Trophoblast cell (in vitro differentiated cells and primary cell): ENCODE measurements at regions not wholly inside any gene's neighbourhood (a gene's known extent, or its start where the extent isn't known, plus 50 kb on each side); places are given as distances from the start of the nearest gene placed in this dataset.
A peak's percentile ranks its signal among the peaks of the same experiment; 100 is the strongest.

Source experiments
- DNase-seq, 2 donors: peaks; one replicate each; pipeline ENCODE4 v3.0.0-alpha.2; 2016
- H2AFZ ChIP-seq: 2 replicates; pipeline ENCODE4 v1.6.1; 2013; ENCODE audit warnings: low read length, moderate library complexity, mild to moderate bottlenecking; ENCODE audit not compliant: insufficient read depth, poor library complexity
- H2AK5ac ChIP-seq: 2 replicates; pipeline ENCODE4 v1.6.1; 2013; ENCODE audit warnings: mild to moderate bottlenecking, low read length
- H2BK120ac ChIP-seq: 2 replicates; pipeline ENCODE4 v1.6.1; 2013; ENCODE audit warnings: low read length, mild to moderate bottlenecking, moderate library complexity; ENCODE audit not compliant: insufficient read depth, poor library complexity
- H2BK12ac ChIP-seq: 2 replicates; pipeline ENCODE4 v1.6.1; 2013; ENCODE audit warnings: mild to moderate bottlenecking, low read length, moderate library complexity
- H2BK5ac ChIP-seq: 2 replicates; pipeline ENCODE4 v1.6.1; 2013; ENCODE audit warnings: low read length, low read depth, moderate library complexity, mild to moderate bottlenecking; ENCODE audit not compliant: poor library complexity
- H3K14ac ChIP-seq: 2 replicates; pipeline ENCODE4 v1.6.1; 2013; ENCODE audit warnings: mild to moderate bottlenecking, low read length
- H3K18ac ChIP-seq: 2 replicates; pipeline ENCODE4 v1.6.1; 2013; ENCODE audit warnings: mild to moderate bottlenecking, low read length
- H3K23ac ChIP-seq: 2 replicates; pipeline ENCODE4 v1.6.1; 2013; ENCODE audit warnings: low read length
- H3K27ac ChIP-seq: 2 replicates; pipeline ENCODE4 v1.5.1; 2013; ENCODE audit warnings: low read depth, mild to moderate bottlenecking, inconsistent platforms, low read length, moderate library complexity
- H3K27me3 ChIP-seq: 2 replicates; pipeline ENCODE4 v1.6.1; 2013; ENCODE audit warnings: inconsistent platforms, mild to moderate bottlenecking, low read length, moderate library complexity; ENCODE audit not compliant: insufficient read depth
- H3K36me3 ChIP-seq, 2 experiments: 1 replicate in 1 of 2; 2 replicates in 1 of 2; pipeline ENCODE4 v1.6.1; 2013; ENCODE audit warnings: low read length in 2 of 2, mild to moderate bottlenecking in 2 of 2, moderate library complexity in 1 of 2; ENCODE audit not compliant: insufficient read depth in 2 of 2, control insufficient read depth in 1 of 2
- H3K4ac ChIP-seq: 2 replicates; pipeline ENCODE4 v1.6.1; 2013; ENCODE audit warnings: low read depth, mild to moderate bottlenecking, low read length, moderate library complexity
- H3K4me1 ChIP-seq, 2 experiments: 1 replicate in 1 of 2; 2 replicates in 1 of 2; pipeline ENCODE4 v1.6.1; 2013; ENCODE audit warnings: low read length in 2 of 2, mild to moderate bottlenecking in 2 of 2, moderate library complexity in 1 of 2; ENCODE audit not compliant: insufficient read depth in 2 of 2, control insufficient read depth in 1 of 2
- H3K4me2 ChIP-seq: 2 replicates; pipeline ENCODE4 v1.6.1; 2013; ENCODE audit warnings: inconsistent platforms, mild to moderate bottlenecking, low read length, moderate library complexity
- H3K4me3 ChIP-seq: 2 replicates; pipeline ENCODE4 v1.5.1; 2013; ENCODE audit warnings: mild to moderate bottlenecking, low read depth, low read length, inconsistent platforms
- H3K79me1 ChIP-seq: one replicate; pipeline ENCODE4 v1.6.1; 2013; ENCODE audit warnings: low read length
- H3K79me2 ChIP-seq: 2 replicates; pipeline ENCODE4 v1.6.1; 2013; ENCODE audit warnings: low read length, mild to moderate bottlenecking; ENCODE audit not compliant: control insufficient read depth, insufficient read depth, poor library complexity
- H3K9ac ChIP-seq: 2 replicates; pipeline ENCODE4 v1.6.1; 2013; ENCODE audit warnings: mild to moderate bottlenecking, low read length
- H3K9me3 ChIP-seq: 2 replicates; pipeline ENCODE4 v1.6.1; 2013; ENCODE audit warnings: low read depth, mild to moderate bottlenecking, control low read depth, inconsistent platforms, low read length; ENCODE audit not compliant: insufficient read depth
- H4K12ac ChIP-seq: 2 replicates; pipeline ENCODE4 v1.6.1; 2013; ENCODE audit warnings: low read depth, mild to moderate bottlenecking, low read length, moderate library complexity
- H4K8ac ChIP-seq: 2 replicates; pipeline ENCODE4 v1.6.1; 2013; ENCODE audit warnings: low read depth, mild to moderate bottlenecking, low read length, moderate library complexity
- H4K91ac ChIP-seq: one replicate; pipeline ENCODE4 v1.6.1; 2013; ENCODE audit warnings: low read depth, mild to moderate bottlenecking, low read length, moderate library complexity
- WGBS: extraction: QIAGEN DNeasy Blood & Tissue Kit; methylation state at CpG from one replicate; pipeline ENCODE4 v1.1.7; 2013; ENCODE audit warnings: missing lambda C conversion rate; ENCODE audit not compliant: insufficient read length, insufficient coverage; ENCODE audit errors: extremely low coverage; 5-methylcytosine and 5-hydroxymethylcytosine counted together

DNA sequence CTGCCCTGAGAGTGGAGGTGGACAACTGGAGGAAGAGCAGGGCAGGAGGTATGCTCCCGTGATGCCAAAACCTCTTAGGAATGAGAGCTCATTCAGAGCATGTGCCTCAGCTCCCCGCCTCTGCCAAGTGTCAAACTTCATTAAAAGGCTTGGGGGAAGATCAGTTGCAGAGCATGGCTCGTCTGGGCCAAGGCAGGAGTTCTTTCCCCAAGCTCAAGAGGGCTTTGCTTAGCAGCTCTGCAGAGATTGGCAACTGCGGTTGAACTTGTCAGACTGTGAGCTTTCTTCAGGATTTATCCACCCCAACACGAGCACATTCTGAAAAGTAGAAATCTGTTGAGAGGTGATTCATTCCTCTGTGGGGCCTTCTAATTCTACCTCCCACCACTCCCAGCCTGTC lies 248.1 kb downstream of the HS3ST3A1 start:
- Histone ChIP-seq H3K4ac (no peak overlapping the region), H3K79me1 (no peaks in the 10 kb centered on the region), H3K27me3 (no peaks in the 10 kb centered on the region), H3K9me3 (no peaks in the 10 kb centered on the region), H2BK5ac (no peak overlapping the region), H3K4me2 (no peak overlapping the region), H3K9ac (no peak overlapping the region), H2BK120ac (no peak overlapping the region), H3K4me1 (peaks cover 0 to 8% of the 10 kb centered on the region in 2 experiments), H3K18ac (no peak overlapping the region), H4K12ac (no peak overlapping the region), H3K14ac (no peak overlapping the region), H3K79me2 (peaks cover 1% of the 10 kb centered on the region), H2AFZ (no peak overlapping the region), H2BK12ac (no peak overlapping the region), H2AK5ac (no peak overlapping the region), H4K91ac (no peak overlapping the region), H3K27ac (no peak overlapping the region), H3K36me3 (no peaks in the 10 kb centered on the region), H3K23ac (no peak overlapping the region), H3K4me3 (no peak overlapping the region), H4K8ac (no peak overlapping the region)
- no CpG with 5 or more reads among the region's 5 CpGs for WGBS
- DNase-seq, result no peak

DNA sequence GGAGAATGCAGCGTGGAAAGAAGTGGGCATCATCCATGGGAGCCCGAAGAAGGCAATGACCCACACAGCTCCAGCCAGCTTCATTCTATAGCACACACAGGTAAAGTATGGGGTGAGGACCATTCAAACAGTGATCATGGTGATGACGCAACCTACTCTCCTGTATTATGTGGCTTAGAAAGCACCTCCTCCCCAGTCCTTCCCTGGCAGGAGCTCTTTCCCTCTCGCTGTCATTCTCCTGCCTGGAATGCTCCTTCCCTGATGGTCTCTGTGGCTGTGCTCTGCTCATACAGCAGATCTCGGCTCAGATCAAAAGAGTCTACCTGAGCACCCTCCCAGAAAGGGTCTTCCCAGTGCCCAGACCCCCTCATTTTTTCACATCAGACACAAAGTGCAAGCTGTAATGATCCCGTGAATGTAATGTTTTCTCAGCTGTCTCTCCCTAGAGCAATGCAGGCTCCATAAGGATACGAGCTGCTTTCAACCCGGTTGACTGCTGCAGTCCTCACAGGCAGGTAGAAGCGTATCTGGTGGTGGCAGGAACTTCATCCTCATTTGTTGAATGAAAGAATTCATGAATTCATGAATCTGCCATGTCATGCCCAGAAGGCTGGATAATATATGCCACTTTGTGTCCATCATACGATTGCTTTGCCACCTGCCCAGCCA lies 248.8 kb downstream of the HS3ST3A1 start:
- Histone ChIP-seq H3K79me2 (peaks cover 1% of the 10 kb centered on the region), H3K4me2 (no peak overlapping the region), H3K4ac (no peak overlapping the region), H3K36me3 (no peaks in the 10 kb centered on the region), H2AFZ (no peak overlapping the region), H2AK5ac (no peak overlapping the region), H3K4me3 (no peak overlapping the region), H3K9ac (no peak overlapping the region), H4K12ac (no peak overlapping the region), H3K4me1 (peaks cover 0 to 8% of the 10 kb centered on the region in 2 experiments), H3K27me3 (no peaks in the 10 kb centered on the region), H3K18ac (no peak overlapping the region), H3K79me1 (peaks cover 3% of the 10 kb centered on the region), H3K27ac (no peak overlapping the region), H2BK5ac (no peak overlapping the region), H3K9me3 (no peaks in the 10 kb centered on the region), H2BK12ac (no peak overlapping the region), H4K91ac (no peak overlapping the region), H2BK120ac (no peak overlapping the region), H4K8ac (no peak overlapping the region), H3K14ac (no peak overlapping the region), H3K23ac (no peak overlapping the region)
- no CpG with 5 or more reads among the region's 10 CpGs for WGBS
- no peak for DNase-seq

DNA sequence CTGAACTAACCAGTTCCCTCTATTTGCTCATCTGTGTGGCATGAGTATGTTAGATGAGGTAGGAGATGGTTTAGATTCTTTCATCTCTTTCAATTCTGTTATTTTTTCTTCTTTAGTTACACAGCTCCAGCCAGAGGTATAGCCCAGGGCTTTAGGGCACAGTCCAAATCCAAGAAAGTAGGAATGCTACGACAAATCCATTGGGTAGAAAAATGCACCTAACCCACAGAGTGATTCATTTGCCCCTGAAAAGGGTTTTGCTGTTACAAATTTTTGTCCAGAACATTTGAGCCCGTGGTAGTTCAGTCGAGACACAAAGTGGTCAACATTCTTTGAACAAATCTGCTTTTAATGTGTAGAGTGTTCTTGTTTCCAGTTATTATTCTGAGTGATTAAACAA lies 250.7 kb downstream of the HS3ST3A1 start:
- Histone ChIP-seq H2BK5ac (no peak overlapping the region), H3K4ac (no peak overlapping the region), H3K23ac (no peak overlapping the region), H4K8ac (no peak overlapping the region), H4K12ac (no peak overlapping the region), H3K79me2 (peaks cover 1% of the 10 kb centered on the region), H3K9ac (no peak overlapping the region), H3K9me3 (no peaks in the 10 kb centered on the region), H3K4me2 (no peak overlapping the region), H2AFZ (no peak overlapping the region), H3K4me1 (peaks cover 0 to 8% of the 10 kb centered on the region in 2 experiments), H3K27ac (no peak overlapping the region), H3K36me3 (no peaks in the 10 kb centered on the region), H2AK5ac (no peak overlapping the region), H3K27me3 (no peaks in the 10 kb centered on the region), H3K18ac (no peak overlapping the region), H2BK12ac (no peak overlapping the region), H3K4me3 (no peak overlapping the region), H3K79me1 (peaks cover 3% of the 10 kb centered on the region), H2BK120ac (no peak overlapping the region), H3K14ac (no peak overlapping the region), H4K91ac (no peak overlapping the region)
- WGBS, result no CpG with 5 or more reads among the region's 3 CpGs
- peak; percentile 82 to 91 for DNase-seq

DNA sequence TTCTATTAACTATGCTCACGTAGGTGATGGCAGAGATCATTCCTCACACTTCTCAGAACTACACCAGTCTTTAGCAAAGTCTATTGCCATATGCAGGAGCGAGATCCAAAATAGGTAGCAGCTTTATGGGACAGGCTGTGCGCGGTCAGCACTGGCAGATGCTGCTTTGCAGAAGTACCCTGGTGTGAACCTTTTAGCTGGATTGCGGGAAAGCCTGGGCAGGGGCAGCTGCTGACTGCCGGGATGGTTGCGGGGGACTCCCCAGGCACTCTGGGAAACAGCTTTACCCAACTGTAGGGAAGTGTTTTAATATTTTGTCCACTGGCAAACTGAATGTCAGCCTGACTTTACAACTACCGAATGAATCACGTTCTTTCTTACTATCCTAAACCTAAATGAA lies 251.3 kb downstream of the HS3ST3A1 start:
- no peak for DNase-seq
- WGBS, result no CpG with 5 or more reads among the region's 9 CpGs
- H3K23ac ChIP-seq, result no peak overlapping the region

More for the DNA sequence above, 251.3 kb downstream of the HS3ST3A1 start:
- peaks cover 0 to 8% of the 10 kb centered on the region in 2 experiments for H3K4me1 ChIP-seq
- no peak overlapping the region for H3K9ac ChIP-seq
- H3K4me2 ChIP-seq, result no peak overlapping the region
- H2BK120ac ChIP-seq, result peak overlapping the region; percentile 15
- no peak overlapping the region for H3K27ac ChIP-seq
- H2BK5ac ChIP-seq, result peak overlapping the region; percentile 26
- peaks cover 1% of the 10 kb centered on the region for H3K79me2 ChIP-seq
- H3K18ac ChIP-seq, result no peak overlapping the region
- H3K14ac ChIP-seq, result peak overlapping the region; percentile 48
- H4K91ac ChIP-seq, result peak overlapping the region; percentile 50
- peak overlapping the region; percentile 84 for H2BK12ac ChIP-seq
- no peak overlapping the region for H4K8ac ChIP-seq
- no peak overlapping the region for H4K12ac ChIP-seq
- no peak overlapping the region for H3K4ac ChIP-seq
- H3K79me1 ChIP-seq, result peaks cover 3% of the 10 kb centered on the region
- no peak overlapping the region for H3K4me3 ChIP-seq
- H3K9me3 ChIP-seq, result no peaks in the 10 kb centered on the region
- no peak overlapping the region for H2AK5ac ChIP-seq
- H3K36me3 ChIP-seq, result no peaks in the 10 kb centered on the region
- no peak overlapping the region for H2AFZ ChIP-seq
- no peaks in the 10 kb centered on the region for H3K27me3 ChIP-seq
